ENCODE measurements at regions not wholly inside any gene's neighbourhood (a gene's known extent, or its start where the extent isn't known, plus 50 kb on each side); places are given as distances from the start of the nearest gene placed in this dataset.

DNA sequence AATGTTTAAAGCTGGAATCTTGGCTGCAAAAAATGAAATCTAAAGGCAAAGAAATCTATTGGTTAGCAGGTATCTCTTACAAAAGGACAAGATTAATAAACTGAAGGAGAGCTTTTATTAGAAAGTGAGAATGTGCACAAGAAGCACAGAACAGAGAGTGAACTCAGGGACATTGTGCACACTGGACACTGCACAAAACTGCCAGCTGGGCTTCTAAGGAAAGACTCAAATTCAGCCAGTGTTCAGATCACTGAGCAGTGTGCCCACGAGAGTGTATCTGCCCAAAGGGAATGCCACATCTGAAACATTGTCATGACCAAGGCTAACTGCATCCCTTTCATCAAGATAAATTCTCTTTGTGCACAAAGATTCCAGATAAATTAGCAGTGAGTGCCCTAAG lies 129.7 kb upstream of the KCNH7 start:
- TF ChIP-seq CTCF (IDR thresholded peaks at IDR 0.05; ENCODE audit: low read depth, low read length), result no peak
- H3K4me3 ChIP-seq, result no peak overlapping the region
- no peaks in the 10 kb centered on the region for H3K27me3 ChIP-seq
- peak overlapping the region; percentile 92 for H3K27ac ChIP-seq
- no peaks in the 10 kb centered on the region for H3K36me3 ChIP-seq
- DNase-seq (ENCODE audit: low read depth in 1 of 2, low spot score in 1 of 2), result peak in 1 of 2 donors; percentile 12
- peaks cover 37% of the 10 kb centered on the region for H3K4me1 ChIP-seq (ENCODE audit: low read depth)
- H3K9me3 ChIP-seq (ENCODE audit: low read depth), result no peaks in the 10 kb centered on the region

GRCh38 chr2:162967811-162968210 lies 129.2 kb upstream of the KCNH7 start:
- DNase-seq (ENCODE audit: low read depth in 1 of 2, low spot score in 1 of 2), result peak in 1 of 2 donors; percentile 41
- H3K27ac ChIP-seq, result peak overlapping the region; percentile 92
- no peak overlapping the region for H3K4me3 ChIP-seq
- peaks cover 41% of the 10 kb centered on the region for H3K4me1 ChIP-seq (ENCODE audit: low read depth)
- H3K36me3 ChIP-seq, result no peaks in the 10 kb centered on the region
- H3K27me3 ChIP-seq, result no peaks in the 10 kb centered on the region
- H3K9me3 ChIP-seq (ENCODE audit: low read depth), result no peaks in the 10 kb centered on the region
- TF ChIP-seq CTCF (IDR thresholded peaks at IDR 0.05; ENCODE audit: low read depth, low read length), result no peak

GRCh38 chr2:162967147-162967546 lies 128.6 kb upstream of the KCNH7 start:
- TF ChIP-seq CTCF (IDR thresholded peaks at IDR 0.05; ENCODE audit: low read depth, low read length), result no peak
- Histone ChIP-seq H3K9me3 (ENCODE audit: low read depth) (no peaks in the 10 kb centered on the region), H3K4me3 (no peak overlapping the region), H3K27me3 (no peaks in the 10 kb centered on the region), H3K4me1 (ENCODE audit: low read depth) (peaks cover 41% of the 10 kb centered on the region), H3K27ac (peak overlapping the region; percentile 92), H3K36me3 (no peaks in the 10 kb centered on the region)
- peak in 1 of 2 donors; percentile 87 for DNase-seq (ENCODE audit: low read depth in 1 of 2, low spot score in 1 of 2)

GRCh38 chr2:162965191-162965590 lies 126.6 kb upstream of the KCNH7 start:
- Histone ChIP-seq H3K27me3 (no peaks in the 10 kb centered on the region), H3K36me3 (no peaks in the 10 kb centered on the region), H3K27ac (peak overlapping the region; percentile 92), H3K4me1 (ENCODE audit: low read depth) (peaks cover 41% of the 10 kb centered on the region), H3K9me3 (ENCODE audit: low read depth) (no peaks in the 10 kb centered on the region), H3K4me3 (no peak overlapping the region)
- no peak for DNase-seq (ENCODE audit: low read depth in 1 of 2, low spot score in 1 of 2)
- TF ChIP-seq CTCF (IDR thresholded peaks at IDR 0.05; ENCODE audit: low read depth, low read length), result no peak

- no peak for TF ChIP-seq CTCF (IDR thresholded peaks at IDR 0.05; ENCODE audit: low read depth, low read length)
- H3K4me1 ChIP-seq (ENCODE audit: low read depth), result peaks cover 40% of the 10 kb centered on the region
- H3K36me3 ChIP-seq, result no peaks in the 10 kb centered on the region
- H3K27me3 ChIP-seq, result no peaks in the 10 kb centered on the region
- DNase-seq (ENCODE audit: low read depth in 1 of 2, low spot score in 1 of 2), result no peak
- H3K4me3 ChIP-seq, result no peak overlapping the region
- no peaks in the 10 kb centered on the region for H3K9me3 ChIP-seq (ENCODE audit: low read depth)
- H3K27ac ChIP-seq, result peak overlapping the region; percentile 92
These were observed 125.9 kb upstream of the KCNH7 start for GRCh38 chr2:162964513-162964912.

- TF ChIP-seq CTCF (IDR thresholded peaks at IDR 0.05; ENCODE audit: low read depth, low read length), result no peak
- H3K4me3 ChIP-seq, result no peak overlapping the region
- no peak for DNase-seq (ENCODE audit: low read depth in 1 of 2, low spot score in 1 of 2)
- H3K27me3 ChIP-seq, result no peaks in the 10 kb centered on the region
- peak overlapping the region; percentile 30 for H3K27ac ChIP-seq
- peaks cover 27% of the 10 kb centered on the region for H3K4me1 ChIP-seq (ENCODE audit: low read depth)
- H3K9me3 ChIP-seq (ENCODE audit: low read depth), result no peaks in the 10 kb centered on the region
- H3K36me3 ChIP-seq, result no peaks in the 10 kb centered on the region
These were observed 124.6 kb upstream of the KCNH7 start for GRCh38 chr2:162963156-162963555.

All from cardiac muscle cell (in vitro differentiated cells and primary cell).